H1 (cell line): ENCODE measurements at regions not wholly inside any gene's neighbourhood (a gene's known extent, or its start where the extent isn't known, plus 50 kb on each side); places are given as distances from the start of the nearest gene placed in this dataset.

Experiments used
- BACH1 ChIP-seq: IDR thresholded peaks from 2 replicates; pipeline ENCODE4 v1.6.1; 2012; ENCODE audit warnings: low read length, improper control_type of control experiment
- CHD7 ChIP-seq: fragments of 300-600 bp; sonication (generic); IDR thresholded peaks from 2 replicates; pipeline ENCODE4 v1.7.1; 2012; ENCODE audit warnings: low read length, moderate library complexity, mild to moderate bottlenecking, inconsistent platforms; ENCODE audit not compliant: insufficient replicate concordance
- CREB1 ChIP-seq: IDR thresholded peaks from 2 replicates; pipeline ENCODE4 v1.6.1; 2012; ENCODE audit warnings: inconsistent platforms
- GABPA ChIP-seq: IDR thresholded peaks from 2 replicates; pipeline ENCODE4 v1.6.1; 2011; ENCODE audit warnings: mild to moderate bottlenecking, low read length, moderate library complexity, borderline replicate concordance; ENCODE audit not compliant: insufficient read depth
- PHF8 ChIP-seq: fragments of 200-600 bp; sonication (generic); conservative IDR thresholded peaks from 2 replicates; pipeline ENCODE4 v1.7.1; 2012; ENCODE audit warnings: low read depth, mild to moderate bottlenecking, inconsistent platforms, low read length, moderate library complexity
- RAD21 ChIP-seq, 2 experiments: IDR thresholded peaks in 1 of 2; conservative IDR thresholded peaks in 1 of 2; 2 replicates each; pipeline ENCODE4 v1.6.1; 2011; ENCODE audit warnings: low read depth in 2 of 2, low read length in 2 of 2, improper control_type of control experiment in 1 of 2, inconsistent platforms in 1 of 2, mild to moderate bottlenecking in 1 of 2, moderate library complexity in 1 of 2
- SAP30 ChIP-seq: fragments of 300-600 bp; sonication (generic); IDR thresholded peaks from 2 replicates; pipeline ENCODE4 v1.7.1; 2012; ENCODE audit warnings: low read length, moderate library complexity, mild to moderate bottlenecking, inconsistent platforms; ENCODE audit not compliant: insufficient read depth, insufficient replicate concordance
- SIN3A ChIP-seq, 2 experiments: IDR thresholded peaks in 1 of 2; conservative IDR thresholded peaks in 1 of 2; 2 replicates each; pipeline ENCODE4 v1.6.1; 2011 to 2012; ENCODE audit warnings: low read length in 2 of 2, improper control_type of control experiment in 1 of 2, low read depth in 1 of 2, mild to moderate bottlenecking in 1 of 2
- SIX5 ChIP-seq: IDR thresholded peaks from 2 replicates; pipeline ENCODE4 v1.6.1; 2011; ENCODE audit warnings: mild to moderate bottlenecking, low read depth, low read length
- ZNF274 ChIP-seq: IDR thresholded peaks from 2 replicates; pipeline ENCODE4 v1.7.0; 2012; ENCODE audit warnings: low read length, borderline replicate concordance; ENCODE audit errors: extremely low read depth

GRCh38 chr6:117817992-117818391 is 89.1 kb upstream of the SLC35F1 start (continued):
- TF ChIP-seq CHD7, result no peak
- TF ChIP-seq BACH1, result no peak
- TF ChIP-seq SIN3A (conservative IDR thresholded peaks at IDR 0.05 in 1 of 2, IDR thresholded peaks at IDR 0.05 in 1 of 2; ENCODE audit: low read depth in 1 of 2, low read length in 2 of 2), result no peak
- TF ChIP-seq SIX5, result no peak
- no peak for TF ChIP-seq CREB1
- no peak for TF ChIP-seq PHF8
- TF ChIP-seq RAD21 (IDR thresholded peaks at IDR 0.05 in 1 of 2, conservative IDR thresholded peaks at IDR 0.05 in 1 of 2; ENCODE audit: low read depth in 2 of 2, low read length in 2 of 2), result no peak
- TF ChIP-seq SAP30, result no peak
- no peak for TF ChIP-seq ZNF274
- no peak for TF ChIP-seq GABPA
